DMS153 (cell line): ENCODE measurements at regions not wholly inside any gene's neighbourhood (a gene's known extent, or its start where the extent isn't known, plus 50 kb on each side); places are given as distances from the start of the nearest gene placed in this dataset.

Experiments
- DNase-seq: peaks from one replicate; lab custom pipeline; 2025; lab: John Stamatoyannopoulos, UW

- DNase-seq: no peak
These were observed 93.5 kb upstream of the SPATS2L start for GRCh38 chr2:200212862-200213425.

GRCh38 chr2:200216310-200216709, 90.2 kb upstream of the SPATS2L start:
- DNase-seq: no peak

GRCh38 chr2:200217320-200217719, 89.2 kb upstream of the SPATS2L start:
- DNase-seq: no peak

- no peak for DNase-seq
These were observed 87.8 kb upstream of the SPATS2L start for GRCh38 chr2:200218645-200219044.

GRCh38 chr2:200219309-200220113, 87.0 kb upstream of the SPATS2L start:
- no peak for DNase-seq

- DNase-seq: no peak
These were observed 86.2 kb upstream of the SPATS2L start for GRCh38 chr2:200220251-200220650.

GRCh38 chr2:200221055-200221955, 85.2 kb upstream of the SPATS2L start:
- no peak for DNase-seq

GRCh38 chr2:200222791-200223190, 83.7 kb upstream of the SPATS2L start:
- no peak for DNase-seq

GRCh38 chr2:200223205-200223784, 83.2 kb upstream of the SPATS2L start:
- DNase-seq: no peak

GRCh38 chr2:200225951-200226350, 80.5 kb upstream of the SPATS2L start:
- no peak for DNase-seq

- DNase-seq: no peak
These were observed 79.8 kb upstream of the SPATS2L start for GRCh38 chr2:200226451-200227426.

GRCh38 chr2:200230716-200231115, 75.8 kb upstream of the SPATS2L start:
- DNase-seq: no peak

- no peak for DNase-seq
These were observed 71.0 kb upstream of the SPATS2L start for GRCh38 chr2:200235533-200235932.

GRCh38 chr2:200239216-200239615, 67.3 kb upstream of the SPATS2L start:
- no peak for DNase-seq

- no peak for DNase-seq
These were observed 63.9 kb upstream of the SPATS2L start for GRCh38 chr2:200242570-200242969.

GRCh38 chr2:200243441-200243840, 63.1 kb upstream of the SPATS2L start:
- no peak for DNase-seq

- DNase-seq: no peak
These were observed 62.4 kb upstream of the SPATS2L start for GRCh38 chr2:200244111-200244510.

GRCh38 chr2:200247494-200247893, 59.0 kb upstream of the SPATS2L start:
- no peak for DNase-seq

- no peak for DNase-seq
These were observed 54.0 kb upstream of the SPATS2L start for GRCh38 chr2:200252265-200253067.

GRCh38 chr2:200253639-200254038, 52.9 kb upstream of the SPATS2L start:
- DNase-seq: no peak
